ENCODE measurements at regions not wholly inside any gene's neighbourhood (a gene's known extent, or its start where the extent isn't known, plus 50 kb on each side); places are given as distances from the start of the nearest gene placed in this dataset.

DNA sequence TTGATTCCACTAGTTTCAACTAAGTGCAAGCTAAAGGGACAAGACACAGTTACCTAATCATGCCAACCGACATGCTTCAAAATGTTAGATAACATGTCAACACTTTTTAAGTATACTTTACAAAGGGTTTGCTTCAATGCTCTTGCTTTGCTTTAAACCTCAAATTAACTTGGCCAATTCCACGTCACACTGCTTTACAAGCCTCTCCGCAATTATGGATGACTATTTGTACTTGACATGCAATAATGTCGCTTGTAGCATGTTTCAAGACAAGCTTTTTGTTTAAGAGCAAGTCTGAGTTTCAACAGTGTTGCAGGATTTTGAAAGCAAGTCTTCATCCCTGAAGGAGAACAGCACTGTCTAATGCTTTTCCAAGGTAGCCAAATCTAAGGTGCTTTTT lies 86.9 kb downstream of the CNTN3 start:
- H3K27me3 ChIP-seq = no peaks in the 10 kb centered on the region
- no peak overlapping the region for H3K4me3 ChIP-seq
- no peaks in the 10 kb centered on the region for H3K36me3 ChIP-seq
- TF ChIP-seq POLR2AphosphoS5 (IDR thresholded peaks at IDR 0.05) (no peak), POLR2A (IDR thresholded peaks at IDR 0.05) (no peak)
- TF ChIP-seq, protein P1, sequence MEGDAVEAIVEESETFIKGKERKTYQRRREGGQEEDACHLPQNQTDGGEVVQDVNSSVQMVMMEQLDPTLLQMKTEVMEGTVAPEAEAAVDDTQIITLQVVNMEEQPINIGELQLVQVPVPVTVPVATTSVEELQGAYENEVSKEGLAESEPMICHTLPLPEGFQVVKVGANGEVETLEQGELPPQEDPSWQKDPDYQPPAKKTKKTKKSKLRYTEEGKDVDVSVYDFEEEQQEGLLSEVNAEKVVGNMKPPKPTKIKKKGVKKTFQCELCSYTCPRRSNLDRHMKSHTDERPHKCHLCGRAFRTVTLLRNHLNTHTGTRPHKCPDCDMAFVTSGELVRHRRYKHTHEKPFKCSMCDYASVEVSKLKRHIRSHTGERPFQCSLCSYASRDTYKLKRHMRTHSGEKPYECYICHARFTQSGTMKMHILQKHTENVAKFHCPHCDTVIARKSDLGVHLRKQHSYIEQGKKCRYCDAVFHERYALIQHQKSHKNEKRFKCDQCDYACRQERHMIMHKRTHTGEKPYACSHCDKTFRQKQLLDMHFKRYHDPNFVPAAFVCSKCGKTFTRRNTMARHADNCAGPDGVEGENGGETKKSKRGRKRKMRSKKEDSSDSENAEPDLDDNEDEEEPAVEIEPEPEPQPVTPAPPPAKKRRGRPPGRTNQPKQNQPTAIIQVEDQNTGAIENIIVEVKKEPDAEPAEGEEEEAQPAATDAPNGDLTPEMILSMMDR (IDR thresholded peaks at IDR 0.05) = no peak
- no peaks in the 10 kb centered on the region for H3K4me1 ChIP-seq
- DNase-seq (ENCODE audit: low spot score in 2 of 2) = no peak
- H3K27ac ChIP-seq = no peak overlapping the region
- intact Hi-C loops (cut with DNase I; ENCODE audit: low total_unique reads) = no loop called here
- no peaks in the 10 kb centered on the region for H3K9me3 ChIP-seq

DNA sequence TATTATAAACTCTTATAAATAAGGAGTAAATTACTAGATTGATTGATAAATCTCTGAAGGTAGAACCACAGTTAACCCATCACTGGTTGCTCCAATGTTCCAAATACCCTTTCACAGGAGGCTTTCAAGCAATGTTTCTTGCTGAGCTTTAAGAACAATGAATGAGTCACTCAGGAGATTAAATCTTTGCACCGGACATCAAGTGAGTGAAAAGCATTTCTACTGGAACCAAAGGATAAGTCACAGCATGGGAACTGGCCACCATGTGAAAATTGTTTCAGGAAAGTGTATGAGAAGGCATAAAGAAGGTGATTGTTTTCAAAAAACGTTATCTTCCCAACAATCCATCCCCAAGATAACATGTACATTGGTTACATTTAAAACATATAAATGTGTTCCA lies 90.6 kb downstream of the CNTN3 start:
- H3K4me3 ChIP-seq = no peak overlapping the region
- no peak overlapping the region for H3K27ac ChIP-seq
- no peaks in the 10 kb centered on the region for H3K27me3 ChIP-seq
- no peaks in the 10 kb centered on the region for H3K4me1 ChIP-seq
- TF ChIP-seq POLR2AphosphoS5 (IDR thresholded peaks at IDR 0.05) (no peak), POLR2A (IDR thresholded peaks at IDR 0.05) (no peak)
- TF ChIP-seq, protein P1 (IDR thresholded peaks at IDR 0.05) = no peak
- DNase-seq (ENCODE audit: low spot score in 2 of 2) = no peak
- intact Hi-C loops (cut with DNase I; ENCODE audit: low total_unique reads) = no loop called here
- H3K9me3 ChIP-seq = no peaks in the 10 kb centered on the region
- H3K36me3 ChIP-seq = no peaks in the 10 kb centered on the region

DNA sequence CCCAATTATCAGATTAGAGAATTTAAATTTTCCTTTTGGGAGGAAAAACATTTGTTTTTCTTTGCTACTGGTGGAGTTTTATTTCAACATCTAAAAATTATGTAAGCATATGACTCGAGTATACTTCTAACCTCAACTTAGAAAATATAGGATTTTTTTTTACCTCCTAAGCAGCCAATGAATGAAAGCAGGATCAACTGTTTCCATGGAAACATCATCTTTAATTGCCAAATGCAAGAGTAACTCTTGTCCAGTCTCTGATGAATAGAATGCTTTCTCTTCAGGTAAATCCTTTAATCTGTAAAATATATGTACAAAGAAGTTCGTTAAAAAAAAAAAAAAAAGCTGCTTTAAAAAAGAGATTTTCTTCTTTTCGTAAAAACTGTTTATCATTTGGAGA lies 93.6 kb downstream of the CNTN3 start:
- Histone ChIP-seq H3K4me3 (no peak overlapping the region), H3K4me1 (no peaks in the 10 kb centered on the region), H3K9me3 (no peaks in the 10 kb centered on the region), H3K27ac (no peak overlapping the region), H3K27me3 (no peaks in the 10 kb centered on the region), H3K36me3 (no peaks in the 10 kb centered on the region)
- DNase-seq (ENCODE audit: low spot score in 2 of 2) = no peak
- TF ChIP-seq POLR2AphosphoS5 (IDR thresholded peaks at IDR 0.05) (no peak), POLR2A (IDR thresholded peaks at IDR 0.05) (no peak)
- TF ChIP-seq, protein P1 (IDR thresholded peaks at IDR 0.05) = no peak
- intact Hi-C loops (cut with DNase I; ENCODE audit: low total_unique reads) = no loop called here

DNA sequence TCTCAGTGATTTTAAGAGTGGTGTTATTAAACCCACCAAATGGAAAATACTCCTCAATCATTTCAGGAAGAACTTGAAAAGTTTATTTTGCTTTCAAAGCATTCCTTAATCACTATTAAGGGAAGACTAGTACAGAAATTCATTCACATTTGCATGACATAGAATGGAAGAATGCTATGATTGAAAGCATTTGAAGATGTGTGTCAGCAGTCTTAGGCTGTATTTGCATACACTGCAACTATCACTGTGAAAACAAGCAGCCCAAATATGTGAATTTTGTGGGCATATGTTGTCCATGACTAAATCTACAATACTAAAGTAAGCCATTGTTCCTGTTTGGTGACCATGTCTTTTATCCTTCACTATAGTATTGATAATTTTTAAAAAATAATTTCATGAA lies 95.8 kb downstream of the CNTN3 start:
- Histone ChIP-seq H3K4me1 (no peaks in the 10 kb centered on the region), H3K27me3 (no peaks in the 10 kb centered on the region), H3K9me3 (no peaks in the 10 kb centered on the region), H3K36me3 (no peaks in the 10 kb centered on the region), H3K27ac (no peak overlapping the region), H3K4me3 (no peak overlapping the region)
- TF ChIP-seq, protein P1 (IDR thresholded peaks at IDR 0.05) = no peak
- TF ChIP-seq POLR2A (IDR thresholded peaks at IDR 0.05) = no peak
- no peak for TF ChIP-seq POLR2AphosphoS5 (IDR thresholded peaks at IDR 0.05)
- intact Hi-C loops (cut with DNase I; ENCODE audit: low total_unique reads) = no loop called here
- DNase-seq (ENCODE audit: low spot score in 2 of 2) = no peak

DNA sequence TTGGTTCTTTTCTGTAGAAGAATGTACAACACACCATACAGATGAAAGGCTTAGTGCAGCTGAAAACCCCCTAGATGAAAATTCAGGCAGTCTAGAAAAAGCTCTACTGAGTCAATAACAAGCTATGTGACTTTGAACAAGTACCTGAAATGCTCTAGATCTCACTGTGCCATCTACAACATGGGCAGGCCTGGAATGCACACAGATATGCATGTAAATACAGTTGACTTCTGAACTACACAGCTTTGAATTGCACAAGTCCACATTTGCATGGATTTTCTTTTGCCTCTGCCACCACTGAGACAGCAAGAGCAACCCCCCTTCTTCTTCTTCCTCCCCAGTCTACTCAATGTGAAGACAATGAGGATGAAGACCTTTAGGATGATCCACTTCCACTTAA lies 98.4 kb downstream of the CNTN3 start:
- Histone ChIP-seq H3K27me3 (no peaks in the 10 kb centered on the region), H3K4me3 (no peak overlapping the region), H3K27ac (no peak overlapping the region), H3K4me1 (no peaks in the 10 kb centered on the region), H3K9me3 (no peaks in the 10 kb centered on the region), H3K36me3 (no peaks in the 10 kb centered on the region)
- TF ChIP-seq, protein P1 (IDR thresholded peaks at IDR 0.05) = no peak
- TF ChIP-seq POLR2AphosphoS5 (IDR thresholded peaks at IDR 0.05) (no peak), POLR2A (IDR thresholded peaks at IDR 0.05) (no peak)
- intact Hi-C loops (cut with DNase I; ENCODE audit: low total_unique reads) = no loop called here
- no peak for DNase-seq (ENCODE audit: low spot score in 2 of 2)

All from breast epithelium (tissue), 4 donors.